Left ventricle myocardium inferior (tissue), 1 donor: ENCODE measurements at regions not wholly inside any gene's neighbourhood (a gene's known extent, or its start where the extent isn't known, plus 50 kb on each side); places are given as distances from the start of the nearest gene placed in this dataset.

Experiments
- DNase-seq: peaks from one replicate; pipeline ENCODE4 v3.0.0-alpha.2; 2020
- H3K27ac ChIP-seq: fragments of 200-600 bp; replicated peaks from 2 replicates; pipeline ENCODE4 v1.8.0; 2021
- H3K27me3 ChIP-seq: fragments of 200-600 bp; 2 replicates; pipeline ENCODE4 v1.8.0; 2021; ENCODE audit warnings: low read depth
- H3K36me3 ChIP-seq: fragments of 200-600 bp; 2 replicates; pipeline ENCODE4 v1.8.0; 2021
- H3K4me1 ChIP-seq: fragments of 200-600 bp; 2 replicates; pipeline ENCODE4 v1.8.0; 2021
- H3K4me3 ChIP-seq: fragments of 200-600 bp; 2 replicates; pipeline ENCODE4 v1.8.0; 2021; ENCODE audit warnings: mild to moderate bottlenecking, moderate library complexity
- H3K9me3 ChIP-seq: fragments of 200-600 bp; replicated peaks from 2 replicates; pipeline ENCODE4 v1.8.0; 2021
- intact Hi-C: fragments of 100-400 bp; cut with micrococcal nuclease; formaldehyde crosslinking; loops from one replicate; pipeline ENCODE4 v1.11.0; 2022
- TF ChIP-seq, protein P1 (sequence below): fragments of 200-600 bp; IDR thresholded peaks from 2 replicates; pipeline ENCODE4 v1.8.0; 2021; ENCODE audit warnings: antibody characterized with exemption, mild to moderate bottlenecking, borderline replicate concordance
- donor health status: DM: no; HTN: yes; CAD: no; lungs with severe emphysema.

DNA sequence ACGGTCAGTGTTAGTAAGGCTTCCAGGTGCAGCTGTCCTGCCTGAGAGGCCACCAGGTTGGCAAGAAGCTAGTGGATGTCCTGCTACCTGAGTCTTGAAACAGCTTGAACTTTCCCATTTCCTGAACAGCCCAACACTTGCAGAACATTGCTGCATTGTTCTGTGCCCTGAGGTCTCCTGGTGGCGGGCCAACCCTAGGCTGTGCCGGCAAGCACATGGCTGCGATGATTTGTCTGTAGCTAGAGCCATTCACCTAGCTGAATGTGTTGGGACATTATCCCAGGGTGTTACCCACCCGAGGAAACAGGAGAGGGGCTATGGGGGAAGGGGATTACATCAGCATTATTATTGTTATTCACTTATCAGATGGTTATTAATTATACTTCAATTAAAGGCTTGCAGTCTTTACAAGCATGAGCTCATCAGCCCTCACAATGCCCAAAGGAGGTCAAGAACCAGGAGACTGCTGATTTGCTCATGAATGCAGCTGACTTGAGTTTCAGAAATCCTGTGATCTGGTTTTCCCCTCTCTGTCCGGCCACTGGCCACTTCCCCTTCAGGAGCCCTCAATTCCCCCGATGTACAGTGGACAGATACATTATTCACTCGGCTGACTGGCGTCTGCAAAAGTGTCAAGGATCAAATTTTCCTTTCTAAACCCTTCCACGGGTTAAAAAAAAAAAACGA, 187.6 kb upstream of the TSC22D1 start:
- H3K27me3 ChIP-seq = no peaks in the 10 kb centered on the region
- TF ChIP-seq, protein P1, sequence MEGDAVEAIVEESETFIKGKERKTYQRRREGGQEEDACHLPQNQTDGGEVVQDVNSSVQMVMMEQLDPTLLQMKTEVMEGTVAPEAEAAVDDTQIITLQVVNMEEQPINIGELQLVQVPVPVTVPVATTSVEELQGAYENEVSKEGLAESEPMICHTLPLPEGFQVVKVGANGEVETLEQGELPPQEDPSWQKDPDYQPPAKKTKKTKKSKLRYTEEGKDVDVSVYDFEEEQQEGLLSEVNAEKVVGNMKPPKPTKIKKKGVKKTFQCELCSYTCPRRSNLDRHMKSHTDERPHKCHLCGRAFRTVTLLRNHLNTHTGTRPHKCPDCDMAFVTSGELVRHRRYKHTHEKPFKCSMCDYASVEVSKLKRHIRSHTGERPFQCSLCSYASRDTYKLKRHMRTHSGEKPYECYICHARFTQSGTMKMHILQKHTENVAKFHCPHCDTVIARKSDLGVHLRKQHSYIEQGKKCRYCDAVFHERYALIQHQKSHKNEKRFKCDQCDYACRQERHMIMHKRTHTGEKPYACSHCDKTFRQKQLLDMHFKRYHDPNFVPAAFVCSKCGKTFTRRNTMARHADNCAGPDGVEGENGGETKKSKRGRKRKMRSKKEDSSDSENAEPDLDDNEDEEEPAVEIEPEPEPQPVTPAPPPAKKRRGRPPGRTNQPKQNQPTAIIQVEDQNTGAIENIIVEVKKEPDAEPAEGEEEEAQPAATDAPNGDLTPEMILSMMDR = no peak
- peaks cover 31% of the 10 kb centered on the region for H3K4me1 ChIP-seq
- no peaks in the 10 kb centered on the region for H3K36me3 ChIP-seq
- H3K27ac ChIP-seq = peak overlapping the region; percentile 44
- intact Hi-C loops = no loop called here
- DNase-seq = peak; percentile 22
- H3K4me3 ChIP-seq = no peak overlapping the region
- H3K9me3 ChIP-seq = no peaks in the 10 kb centered on the region

DNA sequence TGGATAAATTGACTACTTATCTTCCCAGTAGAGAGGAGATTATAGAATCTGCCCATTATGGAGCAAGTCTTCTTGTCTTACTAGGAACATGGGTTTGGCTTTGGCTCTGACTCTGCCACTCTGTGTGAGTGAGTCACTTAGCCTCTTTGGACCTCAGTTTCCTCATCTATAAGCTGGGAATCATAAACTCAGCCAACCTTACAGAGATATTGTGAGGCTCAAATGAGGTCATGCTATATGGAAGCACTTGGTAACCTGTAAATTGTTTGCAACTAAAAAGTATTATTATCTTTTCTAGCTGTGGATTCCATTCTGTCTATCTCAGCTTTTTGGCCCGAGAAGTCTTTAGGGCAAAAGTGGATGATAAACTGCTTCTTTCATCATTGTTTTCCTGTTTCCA, 186.8 kb upstream of the TSC22D1 start:
- TF ChIP-seq, protein P1 = no peak

DNA sequence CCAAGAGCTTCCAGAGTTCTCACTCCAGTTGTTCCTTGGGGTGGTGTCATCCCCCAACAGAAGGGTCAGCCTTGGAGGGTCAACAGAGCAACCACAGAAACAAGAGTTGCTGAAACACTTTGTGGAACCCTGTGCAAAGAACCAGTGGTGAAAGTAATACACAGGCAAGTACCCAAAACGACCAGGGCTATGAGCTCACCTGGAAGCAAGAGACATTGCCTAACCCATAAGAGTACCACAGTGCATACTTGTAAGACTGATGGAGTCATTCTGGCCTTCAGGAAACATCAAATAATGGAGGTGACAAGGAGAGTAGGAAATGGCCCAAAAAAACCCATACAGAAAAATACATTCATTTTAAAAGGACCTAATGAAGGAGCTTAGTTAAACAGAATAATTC, 184.3 kb upstream of the TSC22D1 start:
- intact Hi-C loops = no loop called here
- TF ChIP-seq, protein P1 = no peak

More for the DNA sequence above, 186.8 kb upstream of the TSC22D1 start:
- no peak overlapping the region for H3K4me3 ChIP-seq
- no peaks in the 10 kb centered on the region for H3K9me3 ChIP-seq
- no peaks in the 10 kb centered on the region for H3K36me3 ChIP-seq
- no peak overlapping the region for H3K27ac ChIP-seq
- no peak for DNase-seq
- intact Hi-C loops = no loop called here
- peaks cover 31% of the 10 kb centered on the region for H3K4me1 ChIP-seq
- no peaks in the 10 kb centered on the region for H3K27me3 ChIP-seq

GRCh38 chr13:44759384-44760360, 183.5 kb upstream of the TSC22D1 start:
- Histone ChIP-seq H3K27me3 (no peaks in the 10 kb centered on the region), H3K27ac (peak overlapping the region; percentile 52), H3K36me3 (no peaks in the 10 kb centered on the region), H3K4me3 (no peak overlapping the region), H3K9me3 (no peaks in the 10 kb centered on the region), H3K4me1 (peaks cover 37% of the 10 kb centered on the region)
- DNase-seq = peak; percentile 19
- TF ChIP-seq, protein P1 = no peak
- intact Hi-C loops = no loop called here

More for the DNA sequence above, 184.3 kb upstream of the TSC22D1 start:
- Histone ChIP-seq H3K4me3 (no peak overlapping the region), H3K27me3 (no peaks in the 10 kb centered on the region), H3K36me3 (no peaks in the 10 kb centered on the region), H3K9me3 (no peaks in the 10 kb centered on the region), H3K4me1 (peaks cover 43% of the 10 kb centered on the region), H3K27ac (peak overlapping the region; percentile 52)
- DNase-seq = no peak

DNA sequence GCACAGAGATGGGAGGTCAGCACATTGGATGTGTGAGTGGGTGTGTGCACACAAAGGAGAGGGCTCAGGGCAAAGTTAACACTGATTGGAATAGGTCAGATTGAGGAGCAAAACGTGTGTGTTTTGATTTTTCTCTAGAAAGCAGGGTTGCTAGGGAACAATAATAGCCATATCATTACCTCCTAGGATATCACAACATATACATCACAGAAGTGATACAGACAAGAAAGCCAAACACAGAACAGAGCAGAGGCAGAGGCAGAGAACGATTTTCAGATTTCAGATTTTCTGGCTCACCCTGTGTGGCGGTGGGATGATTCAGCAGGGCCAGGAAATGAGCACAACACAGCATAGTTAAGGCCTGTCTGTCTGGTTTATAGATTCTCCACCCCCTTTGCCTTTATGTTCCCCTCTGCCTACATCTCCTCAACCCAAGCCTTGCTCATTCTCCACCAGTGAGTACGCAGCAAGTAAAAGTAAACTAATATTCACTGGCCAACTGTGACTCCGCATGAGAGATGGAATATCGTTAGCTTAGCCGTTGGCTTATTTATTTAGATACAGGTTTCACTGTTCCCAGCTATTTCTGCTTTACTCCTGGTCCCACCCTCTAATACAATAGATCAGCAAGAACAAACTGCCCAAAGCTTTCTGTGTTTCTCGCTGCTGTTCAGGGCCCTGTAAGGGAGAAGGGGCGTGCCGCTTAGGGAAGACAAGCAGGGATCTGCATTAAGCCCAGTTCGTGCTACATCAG, 182.7 kb upstream of the TSC22D1 start:
- intact Hi-C loops = no loop called here
- no peak overlapping the region for H3K4me3 ChIP-seq
- no peaks in the 10 kb centered on the region for H3K27me3 ChIP-seq
- H3K27ac ChIP-seq = peak overlapping the region; percentile 52
- TF ChIP-seq, protein P1 = no peak
- no peaks in the 10 kb centered on the region for H3K36me3 ChIP-seq
- no peaks in the 10 kb centered on the region for H3K9me3 ChIP-seq
- no peak for DNase-seq
- H3K4me1 ChIP-seq = peaks cover 29% of the 10 kb centered on the region
